ENCODE measurements at regions not wholly inside any gene's neighbourhood (a gene's known extent, or its start where the extent isn't known, plus 50 kb on each side); places are given as distances from the start of the nearest gene placed in this dataset.
A peak's percentile ranks its signal among the peaks of the same experiment; 100 is the strongest.

DNA sequence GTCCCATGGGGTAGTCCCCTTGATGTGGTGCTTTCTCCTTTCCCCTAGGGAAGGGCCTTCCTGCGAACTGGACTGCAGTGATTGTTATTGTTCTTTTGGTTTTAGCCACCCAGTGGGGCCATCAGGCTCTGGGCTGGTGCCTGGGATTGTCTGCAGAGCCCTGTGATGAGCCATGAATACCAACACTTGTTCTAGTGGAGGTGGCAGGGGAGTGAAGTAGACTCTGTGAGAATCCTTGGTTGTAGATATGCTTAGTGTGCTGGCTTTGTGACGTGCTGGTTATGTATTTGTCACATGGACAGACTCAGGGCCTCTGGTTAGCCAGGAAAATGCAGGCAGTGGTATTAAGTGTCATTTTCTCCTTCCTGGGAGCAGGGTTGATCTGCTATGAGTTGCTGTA lies 51.8 kb upstream of the NDUFB4 start:
- DNase-seq (ENCODE audit: low read depth): no peak

DNA sequence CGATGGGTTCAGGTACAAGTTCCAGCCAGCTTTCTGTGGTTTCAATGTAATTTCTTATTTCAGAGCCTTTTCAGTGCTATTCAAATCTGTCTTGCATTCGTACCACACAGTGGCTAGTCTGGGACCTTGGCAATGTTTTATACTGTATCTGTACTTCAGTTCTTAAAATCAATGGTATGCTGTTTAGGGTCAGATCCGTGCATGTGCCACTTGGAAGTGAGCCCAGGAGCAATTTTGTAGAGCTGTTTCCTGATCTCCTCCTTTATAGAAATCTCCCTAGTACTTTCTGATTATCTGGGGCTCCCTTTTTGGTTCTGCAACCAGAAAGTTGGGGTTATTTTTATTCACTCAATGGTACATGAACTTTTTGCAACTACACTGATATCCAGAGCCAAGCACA lies 59.5 kb upstream of the NDUFB4 start:
- DNase-seq (ENCODE audit: low read depth): no peak

DNA sequence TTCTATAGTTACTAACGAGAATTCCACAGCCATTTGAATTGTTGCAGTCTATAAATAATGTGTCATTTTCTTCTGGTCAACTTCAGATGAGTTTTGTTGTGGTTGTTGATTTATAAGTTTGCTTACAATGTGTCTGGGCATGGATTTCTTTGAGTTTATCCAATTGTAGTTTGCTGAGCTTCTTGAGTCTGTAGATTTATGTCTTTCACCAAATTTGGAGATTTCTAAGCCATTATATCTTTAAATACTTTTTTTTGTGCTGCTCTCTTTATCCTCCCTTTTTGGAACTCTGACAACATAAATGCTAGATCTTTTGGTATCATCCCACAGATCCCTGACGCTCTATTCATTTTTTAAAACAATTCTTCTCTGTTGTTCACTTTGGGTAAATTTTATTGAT lies 63.2 kb upstream of the NDUFB4 start:
- no peak for DNase-seq (ENCODE audit: low read depth)

DNA sequence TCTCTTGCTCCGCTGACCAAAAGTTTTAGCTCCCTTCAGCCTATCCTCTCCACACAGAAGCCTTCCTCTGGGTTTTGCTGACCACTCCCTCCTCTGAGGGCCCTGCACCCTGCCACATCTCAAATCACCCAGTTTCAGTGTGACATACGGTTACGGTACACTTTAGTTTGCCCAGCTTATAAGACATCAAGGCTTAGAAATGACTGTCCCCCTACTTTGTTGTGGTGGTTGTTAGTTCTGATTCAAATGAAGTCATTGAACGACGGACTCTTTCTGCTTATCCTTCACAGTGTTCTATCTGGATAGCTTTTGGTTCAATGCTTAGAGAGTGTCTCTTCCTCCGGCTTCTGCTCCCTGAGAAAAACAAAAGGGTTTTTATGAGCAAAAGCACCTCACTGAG lies 68.0 kb upstream of the NDUFB4 start:
- no peak for DNase-seq (ENCODE audit: low read depth)

DNA sequence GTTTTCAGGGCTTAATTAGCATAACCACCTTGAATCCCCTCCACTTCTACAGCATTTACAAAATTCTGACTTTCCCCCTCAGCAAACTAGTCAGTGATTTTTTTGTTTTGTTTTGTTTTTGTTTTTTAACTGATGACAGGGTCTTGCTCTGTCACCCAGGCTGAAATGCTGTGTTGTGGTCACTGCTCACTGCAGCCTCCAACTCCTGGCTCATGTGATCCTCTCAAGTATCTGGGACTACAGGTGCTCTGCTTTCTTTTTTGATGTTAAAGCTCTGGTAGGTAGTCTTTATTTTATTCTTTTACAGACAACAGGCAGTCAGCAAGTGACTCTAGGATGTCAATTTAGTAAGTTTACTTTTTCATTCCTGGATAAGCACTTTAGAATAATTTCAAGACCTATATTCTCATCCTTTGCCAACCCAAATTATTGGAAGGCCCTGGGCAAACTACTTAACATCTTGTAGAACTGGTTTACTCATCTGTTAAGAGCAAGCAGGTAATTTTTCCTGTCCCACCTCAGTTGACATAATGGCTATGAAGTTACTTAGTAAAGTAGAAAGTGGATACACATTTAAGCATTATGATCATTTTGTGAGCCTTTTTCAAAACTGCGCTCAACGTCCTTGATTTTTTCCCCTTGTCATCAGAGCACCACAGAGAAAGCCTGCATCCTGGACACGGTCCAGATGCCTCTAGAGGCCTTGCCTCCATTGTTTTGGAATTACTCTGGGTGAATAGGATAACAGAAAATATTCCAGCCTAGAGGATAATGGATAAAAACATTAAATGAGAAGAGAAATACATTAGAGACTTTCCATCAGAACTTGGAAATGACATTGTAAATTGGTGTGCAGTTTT lies 69.9 kb upstream of the NDUFB4 start:
- DNase-seq (ENCODE audit: low read depth): no peak

DNA sequence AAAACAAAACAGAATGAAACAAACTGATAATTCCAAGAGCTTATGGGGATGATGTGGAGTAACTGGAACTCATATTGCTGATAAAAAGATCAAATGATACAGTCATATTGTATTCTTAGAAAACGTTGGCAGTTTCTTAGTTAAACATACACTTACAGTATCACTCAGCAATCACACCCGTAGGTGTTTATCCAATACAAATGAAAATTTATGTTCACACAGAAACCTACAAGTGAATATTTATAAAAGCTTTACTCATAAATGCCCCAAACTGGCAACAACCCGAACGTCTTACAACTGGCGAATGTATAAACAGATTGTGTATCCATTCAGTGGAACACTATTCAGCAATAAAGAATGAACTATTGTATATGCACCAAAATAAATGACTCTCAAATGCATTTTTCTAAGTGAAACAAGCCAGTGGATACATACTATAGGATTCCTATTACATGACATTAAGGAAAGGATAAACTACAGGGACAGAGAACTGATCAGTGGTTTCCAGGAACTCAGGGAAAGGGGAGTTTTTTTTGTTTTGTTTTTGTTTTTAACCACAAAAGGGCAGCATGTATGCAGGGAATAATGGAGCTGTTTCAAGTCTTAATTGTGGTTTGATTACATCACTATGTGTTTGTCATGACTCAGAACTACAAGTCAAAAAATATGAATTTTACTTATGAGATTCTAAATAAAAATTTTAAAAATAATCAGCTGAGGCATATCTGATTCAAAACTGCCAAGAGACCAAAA lies 71.8 kb upstream of the NDUFB4 start:
- DNase-seq (ENCODE audit: low read depth): peak; percentile 42

DNA sequence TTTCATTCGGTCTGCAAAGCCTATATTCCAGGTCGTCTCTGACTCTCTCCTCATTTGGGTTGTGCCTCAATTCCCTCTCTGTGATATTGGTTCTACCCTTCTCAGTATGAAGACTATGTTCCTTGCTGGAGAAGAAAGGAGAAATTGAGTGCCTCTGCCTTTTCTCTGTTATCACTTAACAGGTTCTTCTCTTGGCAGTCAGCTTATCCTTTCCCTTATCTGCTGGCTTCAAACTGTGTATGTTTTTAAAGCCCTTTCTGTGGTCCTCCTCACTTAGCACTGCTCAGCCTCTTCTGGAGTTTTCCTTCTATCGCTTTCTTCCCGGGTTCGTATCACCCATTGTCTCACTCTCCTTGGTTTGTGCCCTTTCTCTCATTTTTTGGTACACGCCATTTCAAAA lies 65.3 kb upstream of the FSTL1 start:
- DNase-seq (ENCODE audit: low read depth): no peak

DNA sequence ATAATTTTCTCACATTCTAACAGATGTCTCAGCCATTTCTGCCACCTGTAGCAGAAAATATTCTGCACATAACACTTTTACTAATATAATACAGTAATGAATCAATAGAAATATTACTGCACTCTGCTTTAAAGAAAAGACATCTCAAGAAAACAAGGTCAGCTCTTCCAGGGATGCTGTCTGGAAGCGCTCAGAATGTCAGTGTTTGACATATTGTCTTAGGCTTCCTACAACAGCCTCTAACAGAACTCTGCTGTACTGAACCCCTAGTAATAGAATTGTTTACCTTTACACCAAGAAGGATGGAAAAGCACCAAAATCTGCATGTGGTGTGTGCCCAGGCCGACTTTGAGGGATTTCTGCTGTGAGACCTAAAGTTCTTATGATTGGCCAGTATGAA lies 61.9 kb upstream of the FSTL1 start:
- DNase-seq (ENCODE audit: low read depth): no peak

DNA sequence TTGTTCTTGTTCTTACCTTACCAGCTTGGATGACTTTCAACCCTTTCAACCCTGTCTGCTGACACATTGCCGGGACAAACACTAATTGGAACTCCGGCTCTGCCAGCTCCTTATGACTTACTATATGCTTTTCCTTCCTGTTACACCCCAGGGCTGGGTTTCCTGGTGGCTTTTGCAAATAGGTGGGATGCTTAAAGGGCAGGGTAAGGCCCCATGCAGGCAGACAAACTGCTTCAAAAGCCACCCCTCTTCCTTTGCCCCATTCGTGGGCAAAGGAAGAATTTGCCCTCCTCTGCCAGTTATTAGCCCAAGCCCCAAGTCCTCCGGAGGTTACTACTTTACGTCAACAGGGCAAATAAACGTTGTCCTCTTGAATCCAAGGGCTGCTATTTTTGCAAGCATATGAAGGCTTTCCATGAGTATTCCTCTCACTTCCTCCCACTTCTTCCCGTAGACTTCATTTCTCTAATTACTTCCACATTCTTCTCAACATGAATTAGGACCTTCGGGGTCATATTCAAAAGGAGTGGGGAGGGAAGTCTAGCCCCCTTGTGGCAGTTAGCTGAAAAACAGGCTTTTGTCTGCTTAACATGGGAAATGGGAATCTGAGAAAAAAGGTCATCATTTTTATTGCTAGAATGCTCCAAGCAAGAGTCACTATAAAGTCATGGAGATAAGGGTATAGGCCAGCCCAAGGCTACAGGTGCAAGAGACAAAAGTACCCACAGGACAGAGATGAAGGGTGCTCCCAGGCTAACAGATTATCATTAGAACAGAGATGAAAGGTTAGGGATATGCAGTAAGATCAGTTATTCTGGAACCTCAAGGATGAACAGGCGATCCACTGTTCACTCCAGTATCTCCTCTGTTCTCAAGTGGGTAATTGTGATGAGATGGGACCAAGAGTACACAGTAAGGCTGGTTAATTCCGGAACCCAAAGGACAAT lies 56.3 kb upstream of the FSTL1 start:
- peak; percentile 70 for DNase-seq (ENCODE audit: low read depth)

DNA sequence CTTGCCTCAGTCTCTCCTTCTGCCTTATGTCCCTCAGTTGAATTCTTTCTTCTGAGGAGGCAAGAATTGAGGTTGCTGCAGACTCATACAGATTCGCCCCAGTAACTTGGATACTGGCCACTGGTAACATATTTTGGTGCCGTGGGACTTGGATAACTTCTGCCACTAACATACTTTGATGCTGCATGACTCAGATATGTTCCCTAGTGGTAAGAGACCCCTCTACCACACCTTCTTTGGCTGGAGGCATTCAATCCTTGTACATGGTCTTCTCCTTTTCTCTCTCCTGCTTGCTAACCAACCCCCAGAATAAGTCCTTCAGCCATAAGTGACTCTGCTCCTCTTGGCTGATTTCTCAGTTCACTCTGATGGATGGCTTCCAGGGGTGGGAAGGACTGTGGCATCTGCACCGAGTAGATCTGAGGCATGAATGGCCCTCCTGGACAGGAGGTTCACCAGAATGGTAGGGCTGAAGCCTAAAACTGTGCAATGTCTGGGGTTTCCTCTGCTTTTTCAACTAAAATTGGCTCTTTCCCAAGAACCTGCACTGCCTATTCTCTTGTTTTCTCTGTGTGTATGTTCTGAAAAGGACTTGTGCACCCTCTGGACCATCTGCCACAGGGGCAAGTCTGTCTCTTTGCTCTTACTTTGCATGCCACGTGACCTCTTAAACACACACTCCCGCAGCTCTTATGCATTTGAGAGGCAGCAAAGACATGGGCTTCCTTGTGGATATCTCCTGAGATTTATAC lies 55.5 kb upstream of the FSTL1 start:
- DNase-seq (ENCODE audit: low read depth): peak; percentile 15

DNA sequence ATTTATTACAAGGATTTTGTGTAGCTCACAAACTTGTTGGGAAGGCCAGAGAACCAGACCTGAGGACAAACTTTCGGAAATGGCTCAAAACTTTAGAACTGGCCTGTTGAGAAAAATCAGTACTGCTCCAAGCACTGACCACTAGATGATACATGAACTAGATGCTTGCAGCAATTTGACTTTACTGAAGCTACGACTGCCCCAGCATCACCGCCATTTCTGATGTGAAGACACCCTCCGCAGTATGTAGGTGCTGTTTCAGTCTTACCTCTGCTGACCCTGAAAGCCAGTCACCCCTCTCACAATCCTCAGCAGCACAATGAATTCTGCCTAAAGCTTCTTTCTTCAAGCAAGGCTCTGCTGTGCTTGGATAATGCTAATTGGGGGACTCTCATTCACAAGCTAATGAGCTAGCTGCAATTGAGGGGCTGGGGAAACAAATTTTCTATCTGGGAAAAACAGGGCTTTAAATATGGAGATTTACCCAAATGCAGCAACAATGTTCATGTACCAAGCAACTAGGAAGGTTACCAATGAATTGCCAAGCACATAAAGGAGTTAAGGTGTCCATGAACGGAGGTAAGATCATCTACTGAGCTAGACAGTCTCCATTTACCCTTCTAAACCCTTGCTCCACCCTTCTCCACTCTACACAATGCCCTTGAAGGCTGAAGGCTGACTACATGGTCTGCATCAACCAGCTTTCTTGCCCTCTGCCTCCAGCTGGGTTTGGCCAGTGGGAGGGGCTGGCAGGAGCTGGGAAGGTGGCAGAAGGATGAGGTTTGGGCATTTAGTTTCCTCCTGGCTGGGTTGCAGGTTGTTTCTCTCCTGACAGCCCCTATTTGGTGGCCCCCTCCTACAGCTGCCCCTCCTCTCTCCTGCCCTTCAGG lies 53.2 kb upstream of the FSTL1 start:
- DNase-seq (ENCODE audit: low read depth): no peak

DNA sequence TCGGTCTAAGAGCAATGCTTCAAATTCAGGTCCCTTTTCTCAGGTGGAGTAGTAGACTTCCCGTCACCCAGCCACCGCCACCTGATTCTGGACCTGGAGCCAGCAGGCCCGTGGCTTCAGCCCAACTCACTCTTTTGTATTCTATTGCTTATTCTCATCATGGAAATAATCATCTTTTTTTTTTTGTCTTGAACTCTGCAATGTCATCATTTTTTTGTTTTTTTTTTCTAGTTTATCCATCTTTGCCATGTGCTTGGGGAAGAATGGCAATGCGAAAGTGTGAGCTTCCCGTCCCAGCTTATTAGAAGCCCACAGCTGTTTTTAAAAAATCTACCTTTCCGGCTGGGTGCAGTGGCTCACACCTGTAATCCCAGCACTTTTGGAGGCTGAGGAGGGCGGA lies 51.3 kb upstream of the FSTL1 start:
- DNase-seq (ENCODE audit: low read depth): no peak

Data from HT1080 (cell line).